SK-N-SH treated with all-trans-retinoic acid at 6 μM for 48 hours (cell line): ENCODE measurements at regions not wholly inside any gene's neighbourhood (a gene's known extent, or its start where the extent isn't known, plus 50 kb on each side); places are given as distances from the start of the nearest gene placed in this dataset.

ENCODE experiments used
- ATAC-seq: fragments of 200-7000 bp; cut with Tn5 transposase; 3 replicates; pipeline ENCODE4 v1.9.1; 2020; ENCODE audit warnings: mild to moderate bottlenecking, moderate library complexity
- ARNTL ChIP-seq: fragments of 450-650 bp; formaldehyde crosslinking; IDR thresholded peaks from 2 replicates; pipeline ENCODE4 v1.5.0; 2020; ENCODE audit warnings: low read depth, mild to moderate bottlenecking, moderate library complexity, borderline replicate concordance
- BACH2 ChIP-seq: fragments of 250-450 bp; sonication (Bioruptor Pico); IDR thresholded peaks from 2 replicates; pipeline ENCODE4 v1.9.0; 2021; ENCODE audit warnings: mild to moderate bottlenecking, borderline replicate concordance
- ESRRG ChIP-seq: fragments of 250-450 bp; sonication (Bioruptor Pico); IDR thresholded peaks from 2 replicates; pipeline ENCODE4 v1.6.1; 2021; ENCODE audit warnings: mild to moderate bottlenecking
- GLIS3 ChIP-seq: fragments of 250-450 bp; sonication (Bioruptor Pico); IDR thresholded peaks from 2 replicates; pipeline ENCODE4 v1.5.0; 2020; ENCODE audit warnings: mild to moderate bottlenecking, moderate library complexity
- OSR1 ChIP-seq: fragments of 250-450 bp; sonication (Bioruptor Pico); IDR thresholded peaks from 2 replicates; pipeline ENCODE4 v1.8.0; 2022; ENCODE audit warnings: moderate library complexity, mild to moderate bottlenecking, inconsistent platforms
- PATZ1 ChIP-seq: fragments of 250-450 bp; sonication (Bioruptor Pico); IDR thresholded peaks from 2 replicates; pipeline ENCODE4 v1.8.0; 2020; ENCODE audit warnings: mild to moderate bottlenecking, moderate library complexity, borderline replicate concordance
- RARB ChIP-seq: fragments of 250-450 bp; sonication (Bioruptor Pico); IDR thresholded peaks from 2 replicates; pipeline ENCODE4 v1.8.0; 2021; ENCODE audit warnings: mild to moderate bottlenecking, moderate library complexity
- TCF4 ChIP-seq: fragments of 250-450 bp; sonication (Bioruptor Pico); IDR thresholded peaks from 2 replicates; pipeline ENCODE4 v1.8.0; 2021; ENCODE audit warnings: mild to moderate bottlenecking, moderate library complexity, borderline replicate concordance
- TOX ChIP-seq: fragments of 250-450 bp; sonication (Bioruptor Pico); IDR thresholded peaks from 2 replicates; pipeline ENCODE4 v1.8.0; 2021; ENCODE audit warnings: mild to moderate bottlenecking, moderate library complexity, borderline replicate concordance
- ZC3H10 ChIP-seq: fragments of 250-450 bp; sonication (Bioruptor Pico); IDR thresholded peaks from 2 replicates; pipeline ENCODE4 v1.5.1; 2021; ENCODE audit warnings: mild to moderate bottlenecking, moderate library complexity
- ZFP30 ChIP-seq: fragments of 450-650 bp; formaldehyde crosslinking; IDR thresholded peaks from 2 replicates; pipeline ENCODE4 v1.5.0; 2022; ENCODE audit warnings: mild to moderate bottlenecking, moderate library complexity
- ZNF70 ChIP-seq: fragments of 450-650 bp; formaldehyde crosslinking; IDR thresholded peaks from 2 replicates; pipeline ENCODE4 v1.5.0; 2020; ENCODE audit warnings: mild to moderate bottlenecking, moderate library complexity
- TF ChIP-seq, protein P1 (sequence below): fragments of 250-450 bp; sonication (Bioruptor Pico); IDR thresholded peaks from 2 replicates; pipeline ENCODE4 v1.5.0; 2020; ENCODE audit warnings: mild to moderate bottlenecking, moderate library complexity
- TF ChIP-seq, protein P2 (sequence below): fragments of 250-450 bp; sonication (Bioruptor Pico); IDR thresholded peaks from 2 replicates; pipeline ENCODE4 v1.5.1; 2021; ENCODE audit warnings: mild to moderate bottlenecking, moderate library complexity

GRCh38 chr6:92050216-92050615 is 1369.1 kb downstream of the EPHA7 start:
- TF ChIP-seq RARB (CRISPR knock-in tag) (no peak), PATZ1 (CRISPR knock-in tag) (no peak), ZNF70 (CRISPR knock-in tag) (no peak), OSR1 (CRISPR knock-in tag) (no peak), ZC3H10 (CRISPR knock-in tag) (no peak), ARNTL (CRISPR knock-in tag) (no peak), ZFP30 (CRISPR knock-in tag) (no peak)
- TF ChIP-seq, protein P1, sequence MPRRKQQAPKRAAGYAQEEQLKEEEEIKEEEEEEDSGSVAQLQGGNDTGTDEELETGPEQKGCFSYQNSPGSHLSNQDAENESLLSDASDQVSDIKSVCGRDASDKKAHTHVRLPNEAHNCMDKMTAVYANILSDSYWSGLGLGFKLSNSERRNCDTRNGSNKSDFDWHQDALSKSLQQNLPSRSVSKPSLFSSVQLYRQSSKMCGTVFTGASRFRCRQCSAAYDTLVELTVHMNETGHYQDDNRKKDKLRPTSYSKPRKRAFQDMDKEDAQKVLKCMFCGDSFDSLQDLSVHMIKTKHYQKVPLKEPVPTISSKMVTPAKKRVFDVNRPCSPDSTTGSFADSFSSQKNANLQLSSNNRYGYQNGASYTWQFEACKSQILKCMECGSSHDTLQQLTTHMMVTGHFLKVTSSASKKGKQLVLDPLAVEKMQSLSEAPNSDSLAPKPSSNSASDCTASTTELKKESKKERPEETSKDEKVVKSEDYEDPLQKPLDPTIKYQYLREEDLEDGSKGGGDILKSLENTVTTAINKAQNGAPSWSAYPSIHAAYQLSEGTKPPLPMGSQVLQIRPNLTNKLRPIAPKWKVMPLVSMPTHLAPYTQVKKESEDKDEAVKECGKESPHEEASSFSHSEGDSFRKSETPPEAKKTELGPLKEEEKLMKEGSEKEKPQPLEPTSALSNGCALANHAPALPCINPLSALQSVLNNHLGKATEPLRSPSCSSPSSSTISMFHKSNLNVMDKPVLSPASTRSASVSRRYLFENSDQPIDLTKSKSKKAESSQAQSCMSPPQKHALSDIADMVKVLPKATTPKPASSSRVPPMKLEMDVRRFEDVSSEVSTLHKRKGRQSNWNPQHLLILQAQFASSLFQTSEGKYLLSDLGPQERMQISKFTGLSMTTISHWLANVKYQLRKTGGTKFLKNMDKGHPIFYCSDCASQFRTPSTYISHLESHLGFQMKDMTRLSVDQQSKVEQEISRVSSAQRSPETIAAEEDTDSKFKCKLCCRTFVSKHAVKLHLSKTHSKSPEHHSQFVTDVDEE (CRISPR knock-in tag), result no peak
- ATAC-seq, result no peak

- TF ChIP-seq ZFP30 (CRISPR knock-in tag), result no peak
- no peak for ATAC-seq
Observed at GRCh38 chr6:92047860-92048259, 1371.5 kb downstream of the EPHA7 start.

- no peak for ATAC-seq
- TF ChIP-seq RARB (CRISPR knock-in tag), result no peak
- TF ChIP-seq, protein P2, sequence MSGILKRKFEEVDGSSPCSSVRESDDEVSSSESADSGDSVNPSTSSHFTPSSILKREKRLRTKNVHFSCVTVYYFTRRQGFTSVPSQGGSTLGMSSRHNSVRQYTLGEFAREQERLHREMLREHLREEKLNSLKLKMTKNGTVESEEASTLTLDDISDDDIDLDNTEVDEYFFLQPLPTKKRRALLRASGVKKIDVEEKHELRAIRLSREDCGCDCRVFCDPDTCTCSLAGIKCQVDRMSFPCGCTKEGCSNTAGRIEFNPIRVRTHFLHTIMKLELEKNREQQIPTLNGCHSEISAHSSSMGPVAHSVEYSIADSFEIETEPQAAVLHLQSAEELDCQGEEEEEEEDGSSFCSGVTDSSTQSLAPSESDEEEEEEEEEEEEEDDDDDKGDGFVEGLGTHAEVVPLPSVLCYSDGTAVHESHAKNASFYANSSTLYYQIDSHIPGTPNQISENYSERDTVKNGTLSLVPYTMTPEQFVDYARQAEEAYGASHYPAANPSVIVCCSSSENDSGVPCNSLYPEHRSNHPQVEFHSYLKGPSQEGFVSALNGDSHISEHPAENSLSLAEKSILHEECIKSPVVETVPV, result no peak
- TF ChIP-seq ARNTL (CRISPR knock-in tag), result no peak
- TF ChIP-seq, protein P1 (CRISPR knock-in tag), result no peak
- no peak for TF ChIP-seq TCF4 (CRISPR knock-in tag)
- TF ChIP-seq ZNF70 (CRISPR knock-in tag), result no peak
- no peak for TF ChIP-seq PATZ1 (CRISPR knock-in tag)
- no peak for TF ChIP-seq GLIS3 (CRISPR knock-in tag)
- TF ChIP-seq ZFP30 (CRISPR knock-in tag), result no peak
- no peak for TF ChIP-seq BACH2 (CRISPR knock-in tag)
- no peak for TF ChIP-seq ZC3H10 (CRISPR knock-in tag)
Observed at GRCh38 chr6:92047152-92047850, 1372.1 kb downstream of the EPHA7 start.

GRCh38 chr6:92044312-92044711 is 1375.0 kb downstream of the EPHA7 start:
- no peak for ATAC-seq
- TF ChIP-seq ARNTL (CRISPR knock-in tag) (no peak), ZNF70 (CRISPR knock-in tag) (no peak), PATZ1 (CRISPR knock-in tag) (no peak), TCF4 (CRISPR knock-in tag) (no peak), TOX (CRISPR knock-in tag) (no peak), OSR1 (CRISPR knock-in tag) (no peak), ESRRG (CRISPR knock-in tag) (no peak), GLIS3 (CRISPR knock-in tag) (no peak)
- TF ChIP-seq, protein P2, result no peak
- TF ChIP-seq, protein P1 (CRISPR knock-in tag), result no peak
